SU-DHL-6 (cell line): ENCODE measurements at regions not wholly inside any gene's neighbourhood (a gene's known extent, or its start where the extent isn't known, plus 50 kb on each side); places are given as distances from the start of the nearest gene placed in this dataset.

Experiments
- H2AFZ ChIP-seq: fragments of 200-600 bp; sonication (generic); 2 replicates; pipeline ENCODE4 v1.6.1; 2014; ENCODE audit warnings: low read depth, mild to moderate bottlenecking, moderate library complexity, mixed read lengths, antibody characterized with exemption, low read length; ENCODE audit not compliant: severe bottlenecking
- H3F3A ChIP-seq: fragments of 200-600 bp; shearing (Covaris generic); 2 replicates; pipeline ENCODE4 v1.6.0; 2016; ENCODE audit warnings: antibody characterized with exemption, mild to moderate bottlenecking; ENCODE audit not compliant: insufficient read depth
- H3K27ac ChIP-seq: fragments of 200-600 bp; sonication (generic); 2 replicates; pipeline ENCODE4 v1.5.1; 2016; ENCODE audit warnings: low read depth, mild to moderate bottlenecking, low read length, moderate library complexity, mixed read lengths
- H3K27me3 ChIP-seq: fragments of 200-600 bp; sonication (generic), shearing (Covaris generic); 2 replicates; pipeline ENCODE4 v1.6.0; 2014; ENCODE audit warnings: mild to moderate bottlenecking, low read length
- H3K36me3 ChIP-seq: fragments of 200-600 bp; sonication (generic); 2 replicates; pipeline ENCODE4 v1.6.1; 2014; ENCODE audit warnings: mild to moderate bottlenecking, low read length, mixed read lengths
- H3K4me2 ChIP-seq: fragments of 300-600, 200-600 bp; shearing (Covaris generic), sonication (generic); 2 replicates; pipeline ENCODE4 v1.6.0; 2014; ENCODE audit warnings: low read length, low read depth, mild to moderate bottlenecking; ENCODE audit not compliant: poor library complexity, severe bottlenecking
- H3K4me3 ChIP-seq: fragments of 200-600 bp; sonication (generic); 2 replicates; pipeline ENCODE4 v1.5.1; 2014; ENCODE audit warnings: antibody characterized with exemption, low read length, mild to moderate bottlenecking, mixed read lengths; ENCODE audit not compliant: insufficient read depth, poor library complexity, severe bottlenecking
- H3K79me2 ChIP-seq: fragments of 200-600 bp; sonication (generic); 2 replicates; pipeline ENCODE4 v1.6.1; 2014; ENCODE audit warnings: mild to moderate bottlenecking, low read length, moderate library complexity; ENCODE audit not compliant: insufficient read depth
- H3K9ac ChIP-seq: fragments of 200-600 bp; sonication (generic); 2 replicates; pipeline ENCODE4 v1.7.0; 2014; ENCODE audit warnings: mild to moderate bottlenecking, low read length
- H3K9me2 ChIP-seq: fragments of 200-600 bp; sonication (generic); replicated peaks from 2 replicates; pipeline ENCODE4 v1.6.1; 2014; ENCODE audit warnings: low read length; ENCODE audit not compliant: insufficient read depth
- H3K9me3 ChIP-seq: fragments of 200-600 bp; sonication (generic); 2 replicates; pipeline ENCODE4 v1.6.1; 2014; ENCODE audit warnings: low read length, mixed read lengths; ENCODE audit not compliant: insufficient read depth
- H4K20me1 ChIP-seq: fragments of 200-600 bp; sonication (generic); 2 replicates; pipeline ENCODE4 v1.6.1; 2014; ENCODE audit warnings: low read depth, mild to moderate bottlenecking, antibody characterized with exemption, low read length, moderate library complexity, mixed read lengths
- CTCF ChIP-seq: fragments of 200-600 bp; sonication (generic); IDR thresholded peaks from one replicate; pipeline ENCODE4 v1.5.1; 2017; ENCODE audit warnings: antibody characterized with exemption, mild to moderate bottlenecking, low read length, moderate library complexity; ENCODE audit not compliant: insufficient read depth, poor library complexity, severe bottlenecking
- EZH2phosphoT487 ChIP-seq: fragments of 200-600 bp; sonication (generic), shearing (Covaris generic); conservative IDR thresholded peaks from 2 replicates; pipeline ENCODE4 v1.6.1; 2018; ENCODE audit warnings: mild to moderate bottlenecking, antibody characterized with exemption, low read length, moderate library complexity, mixed read lengths

GRCh38 chr16:79449067-79449769 lies 151.3 kb downstream of the MAF start:
- Histone ChIP-seq H3K9me2 (no peaks in the 10 kb centered on the region), H3K36me3 (no peaks in the 10 kb centered on the region), H3K9ac (no peak overlapping the region), H3K79me2 (no peaks in the 10 kb centered on the region), H2AFZ (no peak overlapping the region), H3K4me3 (no peak overlapping the region), H4K20me1 (no peaks in the 10 kb centered on the region), H3K27ac (no peak overlapping the region), H3K9me3 (no peaks in the 10 kb centered on the region), H3K4me2 (no peak overlapping the region), H3K27me3 (no peaks in the 10 kb centered on the region), H3F3A (no peaks in the 10 kb centered on the region)
- no peak for TF ChIP-seq CTCF

GRCh38 chr16:79444572-79444971 lies 156.0 kb downstream of the MAF start:
- no peak overlapping the region for H3K4me3 ChIP-seq
- TF ChIP-seq CTCF (no peak), EZH2phosphoT487 (no peak)
- 0 out of 2 replicates have a peak, but pooled peaks cover under 1% of the 10 kb centered on the region for H3K27me3 ChIP-seq
- no peaks in the 10 kb centered on the region for H3K9me2 ChIP-seq
- no peak overlapping the region for H2AFZ ChIP-seq
- no peaks in the 10 kb centered on the region for H3K79me2 ChIP-seq
- H3K9ac ChIP-seq, result no peak overlapping the region
- H3K36me3 ChIP-seq, result no peaks in the 10 kb centered on the region
- no peak overlapping the region for H3K4me2 ChIP-seq
- no peaks in the 10 kb centered on the region for H4K20me1 ChIP-seq
- no peaks in the 10 kb centered on the region for H3F3A ChIP-seq
- no peaks in the 10 kb centered on the region for H3K9me3 ChIP-seq
- no peak overlapping the region for H3K27ac ChIP-seq

- Histone ChIP-seq H3K27ac (no peak overlapping the region), H3K27me3 (0 out of 2 replicates have a peak, but pooled peaks cover 2% of the 10 kb centered on the region), H3K36me3 (no peaks in the 10 kb centered on the region), H2AFZ (no peak overlapping the region), H4K20me1 (no peaks in the 10 kb centered on the region), H3K9ac (no peak overlapping the region), H3K4me2 (no peak overlapping the region), H3K9me2 (no peaks in the 10 kb centered on the region), H3K9me3 (no peaks in the 10 kb centered on the region), H3K4me3 (no peak overlapping the region), H3F3A (no peaks in the 10 kb centered on the region), H3K79me2 (no peaks in the 10 kb centered on the region)
- no peak for TF ChIP-seq EZH2phosphoT487
- no peak for TF ChIP-seq CTCF
Measured at GRCh38 chr16:79439901-79440300, 160.6 kb downstream of the MAF start.
